ENCODE measurements at regions not wholly inside any gene's neighbourhood (a gene's known extent, or its start where the extent isn't known, plus 50 kb on each side); places are given as distances from the start of the nearest gene placed in this dataset.

GRCh38 chr4:116870686-116871085 lies 214.7 kb downstream of the TRAM1L1 start:
- ChIA-PET CTCF (no interaction called here), POLR2A (no interaction called here)
- no peak overlapping the region for H3K4me3 ChIP-seq (ENCODE audit: low read depth, low read length)
- no peak for TF ChIP-seq CTCF (IDR thresholded peaks at IDR 0.05; ENCODE audit: insufficient read depth, low read length, missing control alignments)
- DNase-seq (ENCODE audit: low read depth, low spot score), result no peak

- no peak for TF ChIP-seq CTCF (IDR thresholded peaks at IDR 0.05; ENCODE audit: insufficient read depth, low read length, missing control alignments)
- CTCF ChIA-PET, result no interaction called here
- POLR2A ChIA-PET, result no interaction called here
Measured at GRCh38 chr4:116866106-116866505, 219.3 kb downstream of the TRAM1L1 start.

GRCh38 chr4:116862592-116862991 lies 222.8 kb downstream of the TRAM1L1 start:
- no peak overlapping the region for H3K4me3 ChIP-seq (ENCODE audit: low read depth, low read length)
- TF ChIP-seq CTCF (IDR thresholded peaks at IDR 0.05; ENCODE audit: insufficient read depth, low read length, missing control alignments), result no peak
- ChIA-PET CTCF (no interaction called here), POLR2A (interaction anchor here (0.6 kb wide), 1 partner anchor 18 kb away, joined by 6 read pairs; no protein-coding TSS in a partner anchor)
- no peak for DNase-seq (ENCODE audit: low read depth, low spot score)

More at GRCh38 chr4:116866106-116866505, 219.3 kb downstream of the TRAM1L1 start:
- no peak for DNase-seq (ENCODE audit: low read depth, low spot score)
- no peak overlapping the region for H3K4me3 ChIP-seq (ENCODE audit: low read depth, low read length)

- no peak for DNase-seq (ENCODE audit: low read depth, low spot score)
- ChIA-PET POLR2A (no interaction called here), CTCF (no interaction called here)
- TF ChIP-seq CTCF (IDR thresholded peaks at IDR 0.05; ENCODE audit: insufficient read depth, low read length, missing control alignments), result no peak
- H3K4me3 ChIP-seq (ENCODE audit: low read depth, low read length), result no peak overlapping the region
Measured at GRCh38 chr4:116860891-116861290, 224.5 kb downstream of the TRAM1L1 start.

- ChIA-PET CTCF (no interaction called here), POLR2A (no interaction called here)
- TF ChIP-seq CTCF (IDR thresholded peaks at IDR 0.05; ENCODE audit: insufficient read depth, low read length, missing control alignments), result no peak
- no peak overlapping the region for H3K4me3 ChIP-seq (ENCODE audit: low read depth, low read length)
- DNase-seq (ENCODE audit: low read depth, low spot score), result no peak
Measured at GRCh38 chr4:116849620-116850019, 235.8 kb downstream of the TRAM1L1 start.

GRCh38 chr4:116847616-116848015 lies 237.8 kb downstream of the TRAM1L1 start:
- DNase-seq (ENCODE audit: low read depth, low spot score), result no peak
- no peak overlapping the region for H3K4me3 ChIP-seq (ENCODE audit: low read depth, low read length)
- ChIA-PET POLR2A (no interaction called here), CTCF (no interaction called here)
- TF ChIP-seq CTCF (IDR thresholded peaks at IDR 0.05; ENCODE audit: insufficient read depth, low read length, missing control alignments), result no peak

Measured in AG04449 (cell line).